Femur (tissue), 1 donor: ENCODE measurements at regions not wholly inside any gene's neighbourhood (a gene's known extent, or its start where the extent isn't known, plus 50 kb on each side); places are given as distances from the start of the nearest gene placed in this dataset.

Experiments used
- DNase-seq: peaks from one replicate; pipeline ENCODE4 v3.0.0-alpha.2; 2017

- DNase-seq = peak; percentile 52
These were observed 406.4 kb downstream of the FAM47A start for GRCh38 chrX:33725535-33726210.

GRCh38 chrX:33721927-33722326 is 410.2 kb downstream of the FAM47A start:
- DNase-seq = no peak

- no peak for DNase-seq
These were observed 446.0 kb downstream of the FAM47A start for GRCh38 chrX:33686105-33686504.
